Suprapubic skin (tissue), 4 donors: ENCODE measurements at regions not wholly inside any gene's neighbourhood (a gene's known extent, or its start where the extent isn't known, plus 50 kb on each side); places are given as distances from the start of the nearest gene placed in this dataset.

Experiments used
- EP300 ChIP-seq: sonication (generic); formaldehyde crosslinking; IDR thresholded peaks from one replicate; pipeline ENCODE4 v1.6.1; 2017; ENCODE audit warnings: antibody characterized with exemption
- POLR2A ChIP-seq, 2 donors: fragments of 450-650 bp; IDR thresholded peaks; one replicate each; pipeline ENCODE4 v1.6.1; 2017; ENCODE audit warnings: antibody characterized with exemption in 2 of 2, mild to moderate bottlenecking in 2 of 2, moderate library complexity in 2 of 2
- POLR2AphosphoS5 ChIP-seq, 3 donors: sonication (generic); formaldehyde crosslinking; IDR thresholded peaks; one replicate each; pipeline ENCODE4 v1.6.1; 2017; ENCODE audit warnings: antibody characterized with exemption in 3 of 3
- TF ChIP-seq, protein P1 (sequence below), 2 donors: fragments of 200-600 bp in 1 of 2; fragments of 450-650 bp in 1 of 2; sonication (generic) in 1 of 2; IDR thresholded peaks; one replicate each; pipeline ENCODE4 v1.5.1; 2016 to 2019; ENCODE audit warnings: antibody characterized with exemption in 2 of 2, mild to moderate bottlenecking in 1 of 2, moderate library complexity in 1 of 2

DNA sequence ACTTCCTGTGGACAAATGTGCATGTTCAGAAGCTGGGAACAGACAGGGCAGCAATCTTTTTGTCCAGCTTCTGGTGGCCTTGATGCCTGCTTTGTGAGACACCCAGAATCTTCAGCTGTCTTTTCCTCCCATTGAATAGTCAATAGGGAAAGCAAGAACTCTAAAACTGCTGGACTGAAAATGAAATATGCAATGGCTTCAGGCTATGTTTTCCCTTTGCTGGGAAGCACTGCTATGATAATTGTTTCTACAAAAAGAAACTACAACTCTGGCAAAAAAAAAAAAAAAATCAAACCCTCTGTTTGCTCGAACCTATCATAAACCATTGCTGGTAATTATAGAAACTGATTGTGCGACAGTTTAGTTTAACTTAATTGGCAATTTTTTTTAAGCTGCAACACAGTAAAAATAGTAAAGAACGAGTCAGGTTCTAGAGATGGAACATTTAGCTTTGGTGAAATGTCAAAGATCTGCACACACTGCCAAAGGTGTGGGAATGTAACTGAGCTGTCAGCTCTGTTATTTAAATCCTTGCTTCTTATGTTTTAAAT is 79.1 kb upstream of the NEUROD6 start:
- TF ChIP-seq, protein P1, sequence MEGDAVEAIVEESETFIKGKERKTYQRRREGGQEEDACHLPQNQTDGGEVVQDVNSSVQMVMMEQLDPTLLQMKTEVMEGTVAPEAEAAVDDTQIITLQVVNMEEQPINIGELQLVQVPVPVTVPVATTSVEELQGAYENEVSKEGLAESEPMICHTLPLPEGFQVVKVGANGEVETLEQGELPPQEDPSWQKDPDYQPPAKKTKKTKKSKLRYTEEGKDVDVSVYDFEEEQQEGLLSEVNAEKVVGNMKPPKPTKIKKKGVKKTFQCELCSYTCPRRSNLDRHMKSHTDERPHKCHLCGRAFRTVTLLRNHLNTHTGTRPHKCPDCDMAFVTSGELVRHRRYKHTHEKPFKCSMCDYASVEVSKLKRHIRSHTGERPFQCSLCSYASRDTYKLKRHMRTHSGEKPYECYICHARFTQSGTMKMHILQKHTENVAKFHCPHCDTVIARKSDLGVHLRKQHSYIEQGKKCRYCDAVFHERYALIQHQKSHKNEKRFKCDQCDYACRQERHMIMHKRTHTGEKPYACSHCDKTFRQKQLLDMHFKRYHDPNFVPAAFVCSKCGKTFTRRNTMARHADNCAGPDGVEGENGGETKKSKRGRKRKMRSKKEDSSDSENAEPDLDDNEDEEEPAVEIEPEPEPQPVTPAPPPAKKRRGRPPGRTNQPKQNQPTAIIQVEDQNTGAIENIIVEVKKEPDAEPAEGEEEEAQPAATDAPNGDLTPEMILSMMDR (IDR thresholded peaks at IDR 0.05): no peak
- TF ChIP-seq POLR2AphosphoS5 (IDR thresholded peaks at IDR 0.05) (no peak), EP300 (no peak), POLR2A (IDR thresholded peaks at IDR 0.05) (no peak)
